ENCODE measurements at regions not wholly inside any gene's neighbourhood (a gene's known extent, or its start where the extent isn't known, plus 50 kb on each side); places are given as distances from the start of the nearest gene placed in this dataset.
"Not testable (repeated sequence)": the region's sequence is repeated elsewhere in the genome, so short reads cannot be mapped to it uniquely, and the experiment has no call there.

GRCh38 chr3:4063916-4064574, 239.1 kb upstream of the SETMAR start:
- no peak for TF ChIP-seq CTCF (conservative IDR thresholded peaks at IDR 0.05; ENCODE audit: control insufficient read depth, insufficient read depth, low read depth, low read length)
- no peak overlapping the region for H3K4me3 ChIP-seq (ENCODE audit: control insufficient read depth, low read depth, low read length)
- no peak for DNase-seq (ENCODE audit: low read depth)

GRCh38 chr3:4065085-4065484, 238.1 kb upstream of the SETMAR start:
- no peak for DNase-seq (ENCODE audit: low read depth)
- H3K4me3 ChIP-seq (ENCODE audit: control insufficient read depth, low read depth, low read length) = no peak overlapping the region
- TF ChIP-seq CTCF (conservative IDR thresholded peaks at IDR 0.05; ENCODE audit: control insufficient read depth, insufficient read depth, low read depth, low read length) = no peak

- no peak overlapping the region for H3K4me3 ChIP-seq (ENCODE audit: control insufficient read depth, low read depth, low read length)
- no peak for TF ChIP-seq CTCF (conservative IDR thresholded peaks at IDR 0.05; ENCODE audit: control insufficient read depth, insufficient read depth, low read depth, low read length)
- no peak for DNase-seq (ENCODE audit: low read depth)
Observed at GRCh38 chr3:4065554-4065953, 237.6 kb upstream of the SETMAR start.

- DNase-seq (ENCODE audit: low read depth) = no peak
- H3K4me3 ChIP-seq (ENCODE audit: control insufficient read depth, low read depth, low read length) = no peak overlapping the region
- TF ChIP-seq CTCF (conservative IDR thresholded peaks at IDR 0.05; ENCODE audit: control insufficient read depth, insufficient read depth, low read depth, low read length) = no peak
Observed at GRCh38 chr3:4067893-4068292, 235.3 kb upstream of the SETMAR start.

- DNase-seq (ENCODE audit: low read depth) = no peak
- no peak for TF ChIP-seq CTCF (conservative IDR thresholded peaks at IDR 0.05; ENCODE audit: control insufficient read depth, insufficient read depth, low read depth, low read length)
- H3K4me3 ChIP-seq (ENCODE audit: control insufficient read depth, low read depth, low read length) = no peak overlapping the region
Observed at GRCh38 chr3:4069796-4070195, 233.4 kb upstream of the SETMAR start.

- no peak for TF ChIP-seq CTCF (conservative IDR thresholded peaks at IDR 0.05; ENCODE audit: control insufficient read depth, insufficient read depth, low read depth, low read length)
- DNase-seq (ENCODE audit: low read depth) = no peak
- no peak overlapping the region for H3K4me3 ChIP-seq (ENCODE audit: control insufficient read depth, low read depth, low read length)
Observed at GRCh38 chr3:4071481-4072184, 231.5 kb upstream of the SETMAR start.

- H3K4me3 ChIP-seq (ENCODE audit: control insufficient read depth, low read depth, low read length); DNase-seq (ENCODE audit: low read depth): not testable (repeated sequence)
Observed at GRCh38 chr3:4077278-4077677, 225.9 kb upstream of the SETMAR start.

All from fibroblast of mammary gland (primary cell).